ENCODE measurements at regions not wholly inside any gene's neighbourhood (a gene's known extent, or its start where the extent isn't known, plus 50 kb on each side); places are given as distances from the start of the nearest gene placed in this dataset.
A peak's percentile ranks its signal among the peaks of the same experiment; 100 is the strongest.
"Not testable (repeated sequence)": the region's sequence is repeated elsewhere in the genome, so short reads cannot be mapped to it uniquely, and the experiment has no call there.

DNA sequence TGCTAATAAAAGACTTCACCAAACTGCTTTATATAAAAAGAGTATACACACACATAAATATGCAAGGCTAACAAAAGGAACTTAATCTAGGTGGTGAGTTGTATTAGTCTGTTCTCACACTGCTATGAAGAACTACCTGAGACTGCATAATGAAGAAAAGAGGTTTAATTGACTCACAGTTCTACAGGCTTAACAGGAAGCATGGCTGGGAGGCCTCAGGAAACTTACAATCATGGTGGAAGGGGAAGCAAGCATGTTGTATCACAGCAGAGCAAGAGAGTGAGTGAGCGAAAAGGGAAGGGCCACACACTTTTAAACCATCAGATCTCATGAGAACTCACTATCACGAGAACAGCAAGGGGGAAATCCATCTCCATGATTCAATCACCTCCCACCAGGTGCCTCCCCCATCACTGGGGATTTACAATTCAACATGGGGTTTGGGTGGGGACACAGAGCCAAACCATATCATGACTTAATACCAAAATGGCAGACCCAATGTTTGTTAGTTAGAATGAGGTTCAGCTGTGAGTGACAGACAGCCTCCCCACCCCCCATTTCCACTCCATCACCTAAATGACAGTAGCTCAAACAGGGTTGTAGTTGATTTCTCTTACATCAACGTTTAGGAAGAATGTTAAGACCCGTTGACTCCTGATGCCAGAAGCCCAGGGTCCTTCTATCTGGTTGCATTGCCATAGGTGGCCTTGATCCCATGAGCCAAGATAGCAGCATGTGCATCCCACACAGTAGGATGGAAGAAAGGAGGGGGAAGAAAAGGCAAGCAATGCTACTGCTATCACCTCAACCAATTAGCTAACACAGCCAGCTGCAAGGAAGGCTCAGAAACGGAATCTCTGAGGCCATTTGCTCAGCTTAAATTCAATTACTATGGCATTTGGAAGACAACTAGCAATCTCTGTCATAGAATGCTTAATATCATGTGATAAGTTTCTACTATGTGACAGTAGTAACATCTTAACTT lies 77.0 kb downstream of the CCDC71L start:
- no peak for DNase-seq (ENCODE audit: low read depth in 2 of 2)

DNA sequence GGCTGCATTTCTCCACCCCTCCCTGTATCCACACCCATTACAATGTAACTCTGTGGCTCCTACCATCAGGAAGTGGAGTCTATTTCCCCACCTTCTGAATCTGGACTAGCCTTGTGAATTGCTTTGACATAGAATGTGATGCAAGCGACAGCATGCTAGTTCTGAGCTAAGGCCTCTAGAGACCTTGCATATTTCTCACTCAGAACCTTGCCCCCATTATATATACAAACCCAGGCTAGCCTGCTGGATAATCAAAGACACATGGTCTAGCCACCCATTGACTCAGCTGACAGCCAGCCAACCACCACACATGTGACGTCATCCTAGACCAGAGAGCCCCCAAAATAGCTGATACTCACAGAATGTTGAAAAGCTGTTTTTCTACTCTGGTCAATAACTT lies 77.9 kb downstream of the CCDC71L start:
- peak; percentile 95 for DNase-seq (ENCODE audit: low read depth in 2 of 2)

DNA sequence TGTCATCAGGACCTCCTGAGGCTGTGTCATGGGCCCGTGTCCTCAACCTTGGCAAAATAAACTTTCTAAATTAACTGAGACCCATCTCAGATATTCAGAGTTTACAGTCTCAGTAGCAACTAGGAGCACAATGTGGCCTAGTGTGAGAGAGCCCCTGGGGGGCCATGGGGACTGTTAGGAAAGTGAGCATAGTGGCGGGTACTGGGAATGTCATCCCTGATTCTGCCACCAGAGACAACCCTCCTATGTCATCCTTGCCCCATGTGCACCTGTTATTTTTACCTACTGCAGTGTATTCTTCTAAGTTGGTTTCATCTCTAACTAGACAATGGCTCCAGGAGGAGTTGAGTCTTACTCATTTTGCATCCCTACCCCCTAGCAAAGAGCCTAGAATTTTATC lies 78.6 kb downstream of the CCDC71L start:
- no peak for DNase-seq (ENCODE audit: low read depth in 2 of 2)

DNA sequence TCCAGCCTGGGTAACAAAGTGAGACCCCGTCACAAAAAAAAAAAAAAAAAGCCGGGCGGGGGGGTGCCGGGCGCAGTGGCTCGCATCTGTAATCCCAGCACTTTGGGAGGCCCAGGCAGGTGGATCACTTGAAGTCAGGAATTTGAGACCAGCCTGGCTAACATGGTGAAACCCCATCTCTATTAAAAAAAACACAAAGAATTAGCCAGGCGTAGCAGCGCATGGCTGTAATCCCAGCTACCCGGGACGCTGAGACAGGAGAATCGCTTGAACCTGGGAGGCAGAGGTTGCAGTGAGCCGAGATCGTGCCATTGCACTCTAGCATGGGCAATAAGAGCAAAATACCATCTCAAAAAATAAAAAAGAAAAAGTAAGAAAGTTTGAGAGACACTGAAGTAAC lies 81.9 kb downstream of the CCDC71L start:
- not testable (repeated sequence) for DNase-seq (ENCODE audit: low read depth in 2 of 2)

DNA sequence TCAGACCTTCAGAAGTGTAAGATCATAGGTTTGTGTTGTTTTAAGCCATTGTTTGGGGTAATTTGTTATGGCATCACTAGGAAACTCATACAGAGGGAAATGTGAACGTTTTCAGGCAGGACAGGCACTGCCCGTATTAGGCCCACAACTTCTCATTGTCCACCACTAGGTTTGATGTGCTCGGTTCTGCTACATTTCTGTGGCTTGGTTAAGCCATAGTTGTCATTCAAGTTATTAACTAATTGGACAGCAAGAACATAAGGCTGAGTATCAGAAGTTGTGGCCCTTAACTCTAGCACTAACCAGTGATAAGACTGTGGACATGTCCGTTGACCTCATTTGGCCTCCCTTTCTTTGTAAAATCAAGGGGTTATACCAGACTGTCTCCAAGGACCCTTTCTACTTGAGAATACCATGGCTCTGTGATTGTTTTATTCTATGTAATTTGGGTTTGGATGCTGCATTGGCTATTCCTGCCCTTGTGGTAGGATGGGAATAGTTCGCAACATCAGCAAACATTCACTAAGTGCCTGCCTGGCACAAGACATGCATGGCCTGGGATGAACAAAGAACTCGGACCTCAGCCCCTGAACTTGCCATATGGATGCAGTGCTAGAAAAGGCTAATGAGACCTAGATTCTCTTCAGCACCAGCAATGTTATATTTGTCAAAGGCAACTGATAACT lies 85.7 kb downstream of the CCDC71L start:
- DNase-seq (ENCODE audit: low read depth in 2 of 2): no peak

DNA sequence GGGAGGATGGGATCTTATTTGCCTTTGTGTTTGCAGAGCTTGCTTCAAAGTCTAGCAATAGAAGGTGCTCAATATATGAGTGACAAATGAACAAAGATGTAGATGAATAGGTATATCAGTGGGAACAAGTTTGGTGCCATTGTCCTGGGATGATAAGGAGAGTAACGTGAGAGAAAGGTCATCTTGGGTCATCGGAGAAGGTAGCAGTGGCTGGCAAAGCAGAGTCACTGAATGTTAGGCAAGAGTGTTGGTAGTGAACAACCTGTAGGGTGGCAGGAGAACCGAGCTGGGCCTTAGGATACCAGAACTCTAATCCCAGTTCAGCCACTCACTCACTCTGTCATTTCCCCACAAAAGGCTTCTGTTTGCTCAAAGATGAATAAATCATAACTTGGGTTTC lies 87.2 kb downstream of the CCDC71L start:
- no peak for DNase-seq (ENCODE audit: low read depth in 2 of 2)

DNA sequence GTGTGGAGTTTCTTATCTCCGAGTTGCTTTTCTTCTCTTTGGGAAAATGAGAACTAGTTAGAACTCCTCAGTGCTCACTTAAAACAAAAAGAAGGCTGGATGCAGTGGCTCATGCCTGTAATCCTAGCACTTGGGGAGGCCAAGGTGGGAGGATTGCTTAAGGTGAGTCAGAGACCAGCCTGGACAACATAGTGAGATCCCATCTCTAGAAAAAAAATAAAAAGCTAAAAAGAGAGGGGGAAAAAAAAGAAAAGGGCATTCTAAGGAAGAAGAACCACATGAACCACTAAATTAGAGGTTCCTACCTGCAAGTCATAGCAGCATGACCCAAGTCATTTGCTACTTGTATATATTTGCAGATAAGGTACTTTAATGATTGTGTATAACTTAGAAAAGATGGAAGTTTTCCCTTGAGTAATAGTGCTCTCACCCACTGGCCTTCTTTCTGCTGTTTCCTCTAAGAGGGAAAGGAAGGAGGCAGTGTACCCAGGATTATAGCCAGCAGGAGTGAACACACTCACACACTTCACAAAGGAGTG lies 87.8 kb downstream of the CCDC71L start:
- DNase-seq (ENCODE audit: low read depth in 2 of 2): no peak

DNA sequence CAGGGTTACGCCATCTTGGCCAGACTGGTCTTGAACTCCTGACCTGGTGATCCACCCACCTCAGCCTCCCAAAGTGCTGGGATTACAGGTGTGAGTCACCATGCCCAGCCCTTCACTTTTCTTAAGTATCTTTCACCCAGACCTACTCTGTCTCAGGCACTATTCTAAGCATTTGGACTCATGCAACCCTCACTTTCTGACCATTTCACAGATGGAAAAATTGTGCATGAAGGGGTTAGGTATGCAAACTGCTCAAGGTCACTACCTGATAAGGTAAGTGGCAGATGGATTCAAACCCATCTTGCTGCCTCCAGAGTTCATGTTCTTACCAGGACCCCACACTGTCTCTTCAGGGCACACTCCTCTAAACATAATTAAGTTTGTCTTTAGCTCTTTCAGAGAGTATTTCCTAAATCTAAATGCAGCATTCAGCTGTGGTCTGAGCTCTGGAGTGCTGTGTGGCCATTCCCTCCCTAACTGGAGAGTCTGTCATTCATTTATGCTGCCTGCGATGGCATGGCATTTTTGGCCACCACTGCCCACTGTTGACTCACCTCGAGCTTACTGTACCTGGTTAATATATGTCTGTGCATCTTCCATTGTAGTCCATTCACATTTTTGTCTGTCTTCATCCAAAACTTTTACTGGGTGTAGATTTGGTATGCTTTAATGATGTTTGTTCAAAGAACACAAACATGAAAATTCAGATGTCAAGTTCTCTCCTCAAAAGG lies 88.4 kb downstream of the CCDC71L start:
- DNase-seq (ENCODE audit: low read depth in 2 of 2): no peak

DNA sequence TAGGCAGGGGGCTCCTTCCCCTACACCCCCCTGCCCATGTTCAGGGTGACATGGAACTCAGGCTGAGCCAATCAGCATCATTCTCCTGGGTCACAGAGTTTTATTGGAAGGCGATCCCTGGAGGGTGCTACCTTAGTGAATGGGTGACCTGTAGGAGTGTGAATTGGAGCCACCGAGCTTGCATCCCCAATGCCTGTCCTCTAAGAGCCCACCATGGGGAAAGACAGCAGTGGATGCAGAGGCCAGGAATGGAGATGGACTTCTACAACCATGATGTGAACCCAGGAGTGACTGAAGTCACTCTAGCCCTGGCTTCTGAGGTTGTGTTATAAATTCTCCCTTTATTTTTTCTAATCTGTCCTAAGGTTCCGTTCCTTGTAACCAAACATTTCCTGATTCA lies 89.4 kb downstream of the CCDC71L start:
- DNase-seq (ENCODE audit: low read depth in 2 of 2): no peak

DNA sequence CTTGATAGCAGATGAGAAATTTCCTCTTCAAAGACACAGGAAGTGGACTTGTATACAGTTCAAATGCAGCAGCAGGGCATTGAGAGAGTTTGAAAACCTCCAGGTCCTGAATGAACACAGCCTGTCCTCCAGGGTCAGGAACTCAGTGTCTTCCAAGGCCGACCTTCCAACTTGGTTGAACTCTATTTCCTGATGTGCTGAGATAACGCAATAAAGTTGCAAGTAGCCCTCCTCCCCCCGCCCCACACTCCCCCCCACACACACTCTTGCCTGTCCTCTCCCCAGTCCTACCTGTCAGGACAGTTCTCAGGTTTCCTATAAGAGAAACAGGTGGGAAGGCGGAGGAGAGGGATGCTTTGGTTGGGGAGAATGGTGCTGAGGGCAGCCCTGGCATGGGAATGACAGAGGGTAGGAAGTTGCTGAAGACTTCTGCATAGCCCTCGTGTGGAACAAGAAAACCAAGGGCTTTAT lies 90.0 kb downstream of the CCDC71L start:
- no peak for DNase-seq (ENCODE audit: low read depth in 2 of 2)

DNA sequence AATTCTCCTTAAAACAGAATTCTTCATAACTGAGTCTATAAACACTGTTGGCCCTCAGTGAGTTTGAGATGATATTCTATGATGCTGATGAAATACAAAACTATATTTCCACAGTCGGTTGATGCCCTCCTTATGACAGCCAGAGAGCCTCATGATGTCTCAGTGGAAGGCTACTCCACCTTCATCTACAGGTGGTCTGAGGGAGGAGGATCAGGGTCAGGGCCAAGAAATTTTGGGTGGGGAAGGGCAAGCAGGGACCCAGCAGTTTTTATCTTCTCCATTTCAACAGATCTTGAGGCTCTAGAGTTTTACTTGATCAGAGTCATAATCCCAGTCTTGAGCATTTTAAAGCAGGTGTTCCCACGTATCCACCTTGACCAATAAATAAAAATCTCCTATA lies 90.8 kb downstream of the CCDC71L start:
- no peak for DNase-seq (ENCODE audit: low read depth in 2 of 2)

DNA sequence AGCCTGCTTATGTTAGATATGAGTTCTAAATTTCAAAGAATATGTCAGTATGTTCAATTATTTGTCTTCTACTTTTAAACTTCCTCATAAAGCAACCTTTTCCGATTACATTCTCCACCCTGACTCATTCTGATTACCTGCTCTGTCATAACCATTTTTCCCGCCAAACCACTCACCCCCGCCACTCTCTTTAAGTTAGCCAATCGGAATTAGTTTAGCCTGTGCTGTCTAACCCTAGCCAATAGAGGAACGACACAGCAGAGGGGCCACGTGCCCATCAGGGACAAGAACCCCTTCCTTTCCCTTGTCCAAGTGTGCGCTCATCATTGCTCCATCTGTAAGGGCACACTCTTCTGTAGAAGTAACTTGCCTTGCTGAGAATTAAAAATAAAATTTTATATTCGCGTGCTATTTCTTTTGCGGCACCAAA lies 91.4 kb downstream of the CCDC71L start:
- no peak for DNase-seq (ENCODE audit: low read depth in 2 of 2)

DNA sequence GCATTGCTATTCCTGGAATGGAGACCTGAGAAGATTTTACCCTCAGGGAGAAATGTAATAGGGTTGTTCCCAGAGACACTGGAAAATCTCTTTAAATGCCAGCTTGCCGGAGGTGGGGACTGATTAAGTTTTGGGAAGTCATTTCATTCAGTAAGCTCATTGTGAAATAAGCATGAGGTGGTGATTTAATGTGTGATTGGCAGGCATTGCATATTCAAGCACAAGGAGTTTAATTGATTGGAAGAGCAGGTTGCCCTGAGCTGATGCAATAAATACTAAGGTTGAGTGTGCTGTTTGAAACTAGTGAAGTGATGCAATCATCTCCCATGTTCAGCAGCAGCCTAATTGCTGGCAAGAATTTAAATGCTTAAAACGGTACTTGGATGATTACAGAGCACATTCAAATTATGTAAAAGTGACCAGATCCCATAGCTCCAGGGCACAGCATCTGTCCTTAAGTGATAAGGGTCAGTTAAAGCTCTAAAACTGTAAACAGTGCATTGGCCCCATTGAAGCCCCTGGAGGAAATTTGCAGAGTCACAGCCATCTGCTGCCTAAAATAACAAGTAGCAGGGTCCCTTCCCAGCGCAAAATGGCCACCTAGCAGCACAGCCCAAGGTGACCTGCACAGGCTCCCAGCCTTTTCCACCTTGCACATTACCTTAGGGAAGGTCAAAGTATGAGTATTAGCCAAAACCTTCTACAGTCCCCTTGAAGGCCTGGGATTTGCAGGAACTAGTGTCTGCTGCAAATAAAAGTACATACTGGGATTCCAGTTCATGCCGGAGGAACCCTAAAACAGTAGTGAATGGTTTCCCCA lies 92.1 kb downstream of the CCDC71L start:
- peak; percentile 83 to 84 for DNase-seq (ENCODE audit: low read depth in 2 of 2)

DNA sequence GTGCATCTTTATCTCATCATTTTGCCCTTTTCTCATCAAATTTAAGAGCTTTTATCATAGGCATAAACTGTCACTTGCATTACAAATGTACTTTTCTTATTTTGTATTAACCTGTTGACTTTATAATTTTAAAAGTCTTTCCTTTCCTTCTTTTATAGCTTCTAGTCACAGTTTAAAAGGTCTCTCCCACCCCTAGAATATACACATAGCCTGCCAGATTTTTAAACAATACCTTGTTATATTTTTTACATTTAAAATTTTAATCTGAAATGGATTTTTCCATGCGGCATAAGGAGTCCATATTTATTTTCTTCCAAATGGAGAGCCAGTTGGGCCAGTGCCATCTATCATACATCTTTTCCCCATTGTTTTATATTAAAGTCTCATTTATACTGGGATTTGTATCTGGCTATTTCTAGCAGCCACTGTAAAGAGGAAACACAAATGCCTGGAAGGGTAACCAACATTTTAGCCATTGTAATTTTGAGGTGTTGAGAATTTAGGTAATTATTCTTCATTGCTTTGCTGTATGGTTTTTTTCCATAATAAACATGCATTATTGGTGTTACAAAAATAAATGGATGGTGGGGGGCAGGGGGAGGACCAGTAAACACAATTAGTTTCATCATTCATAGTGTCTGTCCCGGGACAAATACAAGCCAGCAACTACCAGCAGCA lies 92.8 kb downstream of the CCDC71L start:
- no peak for DNase-seq (ENCODE audit: low read depth in 2 of 2)

DNA sequence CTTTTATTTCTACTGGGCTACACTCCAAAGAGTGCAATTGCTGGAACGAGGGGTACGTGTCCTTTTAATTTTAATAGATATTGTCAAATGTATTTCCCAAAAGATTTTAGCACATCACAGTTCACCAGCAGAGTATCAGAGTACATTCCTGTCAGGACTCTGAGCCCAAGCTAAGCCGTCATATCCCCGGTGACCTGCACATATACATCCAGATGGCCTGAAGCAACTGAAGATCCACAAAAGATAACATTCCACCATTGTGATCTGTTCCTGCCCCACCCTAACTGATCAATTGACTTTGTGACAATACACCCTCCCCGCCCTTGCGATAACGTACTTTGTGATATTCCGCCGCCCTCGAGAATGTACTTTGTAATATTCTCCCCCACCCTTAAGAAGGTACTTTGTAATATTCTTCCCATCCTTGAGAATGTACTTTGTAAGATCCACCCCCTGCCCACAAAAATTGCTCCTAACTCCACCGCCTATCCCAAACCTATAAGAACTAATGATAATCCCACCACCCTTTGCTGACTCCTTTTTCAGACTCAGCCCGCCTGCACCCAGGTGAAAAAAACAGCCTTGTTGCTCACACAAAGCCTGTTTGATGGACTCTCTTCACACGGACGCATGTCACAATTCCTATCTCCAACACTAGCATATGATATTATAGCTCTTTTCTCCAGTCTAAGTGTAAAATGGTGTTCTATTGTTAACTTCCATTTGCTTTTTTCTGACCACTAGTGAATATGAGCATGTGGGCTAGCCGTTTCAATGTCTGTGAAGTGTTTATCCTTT lies 93.6 kb downstream of the CCDC71L start:
- not testable (repeated sequence) for DNase-seq (ENCODE audit: low read depth in 2 of 2)

DNA sequence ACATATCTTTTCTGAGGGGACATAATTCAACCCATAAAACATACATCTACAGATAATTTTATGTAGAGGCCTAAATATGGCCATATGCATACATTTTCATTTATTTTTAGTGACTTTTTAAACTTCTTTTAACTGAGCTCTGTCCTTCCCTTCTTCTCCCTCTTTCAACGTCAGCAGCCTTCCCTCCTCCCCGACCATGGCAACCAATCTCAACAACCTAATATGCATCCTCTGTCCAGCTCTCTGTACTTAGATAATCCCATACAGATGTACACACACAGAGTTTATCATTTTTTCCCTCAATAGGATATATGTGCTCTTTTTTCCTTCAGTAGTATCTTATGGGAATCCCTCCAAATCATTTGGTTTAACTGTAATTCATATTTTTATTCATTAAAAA lies 94.3 kb downstream of the CCDC71L start:
- DNase-seq (ENCODE audit: low read depth in 2 of 2): no peak

DNA sequence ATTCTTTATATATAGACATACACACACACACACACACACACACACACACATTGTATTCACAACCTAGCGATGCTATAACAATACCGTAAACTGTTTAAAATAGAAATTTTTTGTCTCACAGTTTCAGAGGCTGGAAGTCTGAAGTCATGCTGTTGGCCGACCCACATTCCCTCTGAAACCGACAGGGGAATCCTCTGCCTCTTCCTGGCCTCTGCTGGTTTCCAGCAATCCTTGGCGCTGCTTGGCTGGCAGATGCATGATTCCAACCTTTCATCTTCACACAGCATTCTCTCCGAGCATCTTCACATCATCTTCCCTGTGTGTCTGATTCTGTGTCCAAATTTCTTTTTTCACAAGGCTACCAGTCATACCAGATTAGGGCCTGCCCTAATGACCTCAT lies 94.8 kb downstream of the CCDC71L start:
- DNase-seq (ENCODE audit: low read depth in 2 of 2): no peak

DNA sequence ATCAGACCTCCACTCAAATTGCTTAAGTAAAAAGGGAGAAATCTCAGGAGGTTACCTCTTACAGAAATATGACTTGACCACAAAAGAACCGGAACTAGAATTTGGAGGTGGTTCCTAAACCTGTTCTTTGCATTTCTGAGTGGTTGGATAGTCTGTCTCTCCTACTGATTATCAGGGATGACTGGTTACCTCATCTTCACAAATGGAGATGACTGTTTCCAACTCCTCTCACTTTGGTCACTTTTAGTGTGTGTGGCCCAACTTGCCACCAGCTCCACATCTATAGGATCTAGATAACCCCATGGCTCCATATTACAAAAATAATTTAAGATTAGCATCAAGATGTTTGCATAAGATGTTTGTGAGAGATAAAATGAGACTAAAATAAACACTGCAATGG lies 95.5 kb downstream of the CCDC71L start:
- DNase-seq (ENCODE audit: low read depth in 2 of 2): no peak

DNA sequence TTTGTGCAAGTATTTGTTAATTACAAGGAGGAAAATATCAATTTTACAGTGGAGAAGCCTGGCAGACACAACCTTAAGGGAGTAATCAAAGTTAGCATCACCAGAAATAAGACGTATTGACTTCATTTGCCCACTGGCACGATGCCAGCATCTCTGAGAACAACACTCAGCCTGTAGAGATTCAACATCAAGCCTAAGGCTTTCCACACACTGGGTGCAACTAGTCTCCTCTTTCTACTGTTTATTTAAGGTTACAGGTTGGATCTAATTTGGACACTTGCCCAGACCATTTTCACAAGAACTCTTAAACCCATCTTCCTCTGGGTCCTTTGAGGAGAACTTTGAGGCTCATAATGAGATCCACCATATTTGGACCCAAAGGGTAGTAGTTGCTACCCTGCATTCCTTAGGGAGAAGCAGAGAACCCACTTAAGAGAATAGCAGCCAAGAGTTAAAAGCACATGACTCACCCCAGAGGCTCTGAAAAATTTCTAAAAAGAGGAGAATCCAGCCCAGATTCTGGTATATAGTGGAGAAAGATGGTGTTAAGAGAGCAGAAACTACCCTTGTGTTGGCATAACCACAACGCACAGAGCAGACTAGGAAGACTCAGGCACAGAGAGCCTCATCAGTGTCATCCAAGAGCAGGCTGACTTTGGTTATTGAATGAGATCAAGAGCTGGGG lies 97.3 kb downstream of the CCDC71L start:
- no peak for DNase-seq (ENCODE audit: low read depth in 2 of 2)
